Inflammatory macrophage treated with lipopolysaccharide for 1 hour (primary cell): ENCODE measurements at regions not wholly inside any gene's neighbourhood (a gene's known extent, or its start where the extent isn't known, plus 50 kb on each side); places are given as distances from the start of the nearest gene placed in this dataset.
"Not testable (repeated sequence)": the region's sequence is repeated elsewhere in the genome, so short reads cannot be mapped to it uniquely, and the experiment has no call there.

Experiments
- DNase-seq, 2 donors: peaks; one replicate each; pipeline ENCODE4 v3.0.0-alpha.2; 2020 to 2022

GRCh38 chr12:91883811-91884210 is 261.8 kb downstream of the BTG1 start:
- no peak for DNase-seq

GRCh38 chr12:91882910-91883309 is 262.7 kb downstream of the BTG1 start:
- DNase-seq, result no peak

GRCh38 chr12:91880528-91880927 is 265.1 kb downstream of the BTG1 start:
- no peak for DNase-seq

GRCh38 chr12:91877456-91878235 is 268.0 kb downstream of the BTG1 start:
- DNase-seq, result peak; percentile 46 to 74

GRCh38 chr12:91877022-91877421 is 268.6 kb downstream of the BTG1 start:
- DNase-seq, result peak; percentile 88 to 99

- DNase-seq, result not testable (repeated sequence)
Observed at GRCh38 chr12:91875671-91876070, 270.0 kb downstream of the BTG1 start.

- peak; percentile 11 to 17 for DNase-seq
Observed at GRCh38 chr12:91874086-91874865, 271.4 kb downstream of the BTG1 start.

GRCh38 chr12:91871751-91872150 is 273.9 kb downstream of the BTG1 start:
- DNase-seq, result peak; percentile 81 to 88

- no peak for DNase-seq
Observed at GRCh38 chr12:91870872-91871707, 274.6 kb downstream of the BTG1 start.

GRCh38 chr12:91868054-91868453 is 277.6 kb downstream of the BTG1 start:
- DNase-seq, result no peak

- DNase-seq, result no peak
Observed at GRCh38 chr12:91866566-91866965, 279.1 kb downstream of the BTG1 start.

- DNase-seq, result no peak
Observed at GRCh38 chr12:91863702-91864101, 281.9 kb downstream of the BTG1 start.

- no peak for DNase-seq
Observed at GRCh38 chr12:91861554-91861953, 284.1 kb downstream of the BTG1 start.

- no peak for DNase-seq
Observed at GRCh38 chr12:91859347-91859746, 286.3 kb downstream of the BTG1 start.

- DNase-seq, result no peak
Observed at GRCh38 chr12:91857813-91858542, 287.7 kb downstream of the BTG1 start.

GRCh38 chr12:91854725-91855124 is 290.9 kb downstream of the BTG1 start:
- peak; percentile 13 to 47 for DNase-seq

GRCh38 chr12:91853350-91854127 is 292.1 kb downstream of the BTG1 start:
- no peak for DNase-seq

- no peak for DNase-seq
Observed at GRCh38 chr12:91852634-91853033, 293.0 kb downstream of the BTG1 start.

- no peak for DNase-seq
Observed at GRCh38 chr12:91851741-91852477, 293.7 kb downstream of the BTG1 start.

GRCh38 chr12:91846466-91847055 is 299.1 kb downstream of the BTG1 start:
- DNase-seq, result no peak

- no peak for DNase-seq
Observed at GRCh38 chr12:91845365-91845764, 300.3 kb downstream of the BTG1 start.
